BE2C (cell line): ENCODE measurements at regions not wholly inside any gene's neighbourhood (a gene's known extent, or its start where the extent isn't known, plus 50 kb on each side); places are given as distances from the start of the nearest gene placed in this dataset.
"Not testable (repeated sequence)": the region's sequence is repeated elsewhere in the genome, so short reads cannot be mapped to it uniquely, and the experiment has no call there.

Experiments used
- DNase-seq: peaks from one replicate; pipeline ENCODE4 v3.0.0-alpha.2; 2020
- H3K27me3 ChIP-seq: fragments of 250-450 bp; sonication (Bioruptor Pico); 2 replicates; pipeline ENCODE4 v1.5.1; 2020; ENCODE audit warnings: mild to moderate bottlenecking
- H3K36me3 ChIP-seq: fragments of 250-450 bp; sonication (Bioruptor Pico); 2 replicates; pipeline ENCODE4 v1.5.1; 2020; ENCODE audit warnings: mild to moderate bottlenecking
- H3K4me1 ChIP-seq: fragments of 250-450 bp; sonication (Bioruptor Pico); 2 replicates; pipeline ENCODE4 v1.5.1; 2020
- H3K4me3 ChIP-seq: 2 replicates; pipeline ENCODE4 v1.5.1; 2011; ENCODE audit warnings: low read depth, low read length
- H3K9me3 ChIP-seq: fragments of 250-450 bp; sonication (Bioruptor Pico); 2 replicates; pipeline ENCODE4 v1.5.1; 2020
- TF ChIP-seq, protein P1 (sequence below): IDR thresholded peaks from 2 replicates; pipeline ENCODE4 v1.5.1; 2012; ENCODE audit warnings: mild to moderate bottlenecking, low read depth, low read length

DNA sequence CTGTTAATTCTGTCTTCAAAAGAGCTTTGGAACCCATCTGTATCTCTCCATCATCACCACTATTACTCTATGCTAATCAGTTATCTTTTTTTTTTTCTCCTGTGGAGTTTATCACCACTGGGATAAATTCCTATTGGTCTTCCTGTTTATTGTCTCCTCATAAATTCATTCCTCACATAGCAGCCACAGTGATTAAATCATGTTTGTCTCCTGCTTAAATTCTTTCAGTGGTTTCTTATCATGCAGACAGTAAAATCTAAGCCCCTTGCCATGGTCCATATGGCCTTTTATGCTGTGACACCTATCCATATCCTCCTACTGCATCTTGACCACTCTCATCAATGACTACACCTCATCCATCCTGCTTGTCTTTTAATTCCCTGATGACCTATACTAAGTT, 239.8 kb upstream of the ZEB2 start:
- DNase-seq, result no peak
- H3K36me3 ChIP-seq, result no peaks in the 10 kb centered on the region
- no peak overlapping the region for H3K4me3 ChIP-seq
- TF ChIP-seq, protein P1, sequence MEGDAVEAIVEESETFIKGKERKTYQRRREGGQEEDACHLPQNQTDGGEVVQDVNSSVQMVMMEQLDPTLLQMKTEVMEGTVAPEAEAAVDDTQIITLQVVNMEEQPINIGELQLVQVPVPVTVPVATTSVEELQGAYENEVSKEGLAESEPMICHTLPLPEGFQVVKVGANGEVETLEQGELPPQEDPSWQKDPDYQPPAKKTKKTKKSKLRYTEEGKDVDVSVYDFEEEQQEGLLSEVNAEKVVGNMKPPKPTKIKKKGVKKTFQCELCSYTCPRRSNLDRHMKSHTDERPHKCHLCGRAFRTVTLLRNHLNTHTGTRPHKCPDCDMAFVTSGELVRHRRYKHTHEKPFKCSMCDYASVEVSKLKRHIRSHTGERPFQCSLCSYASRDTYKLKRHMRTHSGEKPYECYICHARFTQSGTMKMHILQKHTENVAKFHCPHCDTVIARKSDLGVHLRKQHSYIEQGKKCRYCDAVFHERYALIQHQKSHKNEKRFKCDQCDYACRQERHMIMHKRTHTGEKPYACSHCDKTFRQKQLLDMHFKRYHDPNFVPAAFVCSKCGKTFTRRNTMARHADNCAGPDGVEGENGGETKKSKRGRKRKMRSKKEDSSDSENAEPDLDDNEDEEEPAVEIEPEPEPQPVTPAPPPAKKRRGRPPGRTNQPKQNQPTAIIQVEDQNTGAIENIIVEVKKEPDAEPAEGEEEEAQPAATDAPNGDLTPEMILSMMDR, result no peak
- H3K27me3 ChIP-seq, result no peaks in the 10 kb centered on the region
- H3K9me3 ChIP-seq, result no peaks in the 10 kb centered on the region
- H3K4me1 ChIP-seq, result no peaks in the 10 kb centered on the region

DNA sequence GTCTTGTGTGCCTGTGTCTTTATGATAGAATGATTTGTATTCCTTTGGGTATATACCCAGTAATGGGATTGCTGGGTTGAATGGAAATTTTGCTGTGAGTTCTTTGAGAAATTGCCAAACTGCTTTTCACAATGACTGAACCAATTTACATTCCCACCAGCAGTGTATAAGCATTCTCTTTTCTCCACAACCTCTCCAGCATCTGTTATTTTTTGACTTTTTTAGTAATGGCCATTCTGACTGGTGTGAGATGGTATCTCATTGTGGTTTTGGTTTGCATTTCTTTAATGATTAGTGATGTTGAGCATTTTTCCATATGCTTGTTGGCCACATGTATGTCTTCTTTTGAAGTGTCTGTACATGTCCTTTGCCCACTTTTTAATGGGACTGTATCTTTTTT, 238.3 kb upstream of the ZEB2 start:
- H3K9me3 ChIP-seq, H3K36me3 ChIP-seq, DNase-seq, H3K4me1 ChIP-seq, H3K4me3 ChIP-seq, H3K27me3 ChIP-seq: not testable (repeated sequence)

GRCh38 chr2:144753416-144753815, 233.5 kb upstream of the ZEB2 start:
- TF ChIP-seq, protein P1, result no peak
- Histone ChIP-seq H3K4me1 (no peaks in the 10 kb centered on the region), H3K9me3 (no peaks in the 10 kb centered on the region), H3K27me3 (no peaks in the 10 kb centered on the region), H3K36me3 (no peaks in the 10 kb centered on the region), H3K4me3 (no peak overlapping the region)
- DNase-seq, result no peak

GRCh38 chr2:144751142-144751905, 231.4 kb upstream of the ZEB2 start:
- H3K9me3 ChIP-seq, result no peaks in the 10 kb centered on the region
- TF ChIP-seq, protein P1, result no peak
- no peak for DNase-seq

GRCh38 chr2:144749188-144749587, 229.3 kb upstream of the ZEB2 start:
- no peaks in the 10 kb centered on the region for H3K9me3 ChIP-seq
- H3K4me1 ChIP-seq, result no peaks in the 10 kb centered on the region
- TF ChIP-seq, protein P1, result no peak
- no peaks in the 10 kb centered on the region for H3K36me3 ChIP-seq
- DNase-seq, result no peak
- no peaks in the 10 kb centered on the region for H3K27me3 ChIP-seq
- no peak overlapping the region for H3K4me3 ChIP-seq

More at GRCh38 chr2:144751142-144751905, 231.4 kb upstream of the ZEB2 start:
- no peaks in the 10 kb centered on the region for H3K4me1 ChIP-seq
- H3K4me3 ChIP-seq, result no peak overlapping the region
- H3K36me3 ChIP-seq, result no peaks in the 10 kb centered on the region
- H3K27me3 ChIP-seq, result no peaks in the 10 kb centered on the region

GRCh38 chr2:144748443-144748842, 228.5 kb upstream of the ZEB2 start:
- Histone ChIP-seq H3K4me3 (no peak overlapping the region), H3K4me1 (no peaks in the 10 kb centered on the region), H3K36me3 (no peaks in the 10 kb centered on the region), H3K27me3 (no peaks in the 10 kb centered on the region), H3K9me3 (no peaks in the 10 kb centered on the region)
- TF ChIP-seq, protein P1, result no peak
- no peak for DNase-seq
